PC-9 (cell line): ENCODE measurements at regions not wholly inside any gene's neighbourhood (a gene's known extent, or its start where the extent isn't known, plus 50 kb on each side); places are given as distances from the start of the nearest gene placed in this dataset.

Source experiments
- EZH2 ChIP-seq: fragments of 200-600 bp; sonication (generic); IDR thresholded peaks from 2 replicates; pipeline ENCODE4 v1.8.0; 2017; ENCODE audit warnings: antibody characterized with exemption, low read depth
- TF ChIP-seq, protein P1 (sequence below): fragments of 200-600 bp; sonication (generic); conservative IDR thresholded peaks from 2 replicates; pipeline ENCODE4 v1.6.1; 2017; ENCODE audit warnings: mixed run types, antibody characterized with exemption, mild to moderate bottlenecking, moderate library complexity

DNA sequence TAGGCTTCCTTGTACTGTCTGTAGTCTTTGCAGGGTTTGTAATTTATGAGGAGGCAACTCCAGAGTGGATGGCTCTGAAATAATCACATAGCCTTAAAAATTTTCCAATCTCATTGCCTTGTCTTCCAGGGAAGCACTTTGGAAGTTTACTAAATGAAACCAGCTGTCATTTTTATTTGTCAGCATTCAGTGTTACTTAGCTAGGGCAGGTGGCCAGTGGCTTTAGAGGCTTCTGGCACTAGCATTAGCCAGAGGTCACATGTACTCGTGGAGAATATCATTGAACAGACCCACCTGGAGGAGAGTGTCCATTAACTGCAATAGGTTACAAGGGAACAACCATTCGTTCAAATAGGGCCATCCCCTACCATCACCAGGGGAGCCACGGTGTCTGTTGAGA, 160.3 kb upstream of the SLC28A3 start:
- TF ChIP-seq, protein P1, sequence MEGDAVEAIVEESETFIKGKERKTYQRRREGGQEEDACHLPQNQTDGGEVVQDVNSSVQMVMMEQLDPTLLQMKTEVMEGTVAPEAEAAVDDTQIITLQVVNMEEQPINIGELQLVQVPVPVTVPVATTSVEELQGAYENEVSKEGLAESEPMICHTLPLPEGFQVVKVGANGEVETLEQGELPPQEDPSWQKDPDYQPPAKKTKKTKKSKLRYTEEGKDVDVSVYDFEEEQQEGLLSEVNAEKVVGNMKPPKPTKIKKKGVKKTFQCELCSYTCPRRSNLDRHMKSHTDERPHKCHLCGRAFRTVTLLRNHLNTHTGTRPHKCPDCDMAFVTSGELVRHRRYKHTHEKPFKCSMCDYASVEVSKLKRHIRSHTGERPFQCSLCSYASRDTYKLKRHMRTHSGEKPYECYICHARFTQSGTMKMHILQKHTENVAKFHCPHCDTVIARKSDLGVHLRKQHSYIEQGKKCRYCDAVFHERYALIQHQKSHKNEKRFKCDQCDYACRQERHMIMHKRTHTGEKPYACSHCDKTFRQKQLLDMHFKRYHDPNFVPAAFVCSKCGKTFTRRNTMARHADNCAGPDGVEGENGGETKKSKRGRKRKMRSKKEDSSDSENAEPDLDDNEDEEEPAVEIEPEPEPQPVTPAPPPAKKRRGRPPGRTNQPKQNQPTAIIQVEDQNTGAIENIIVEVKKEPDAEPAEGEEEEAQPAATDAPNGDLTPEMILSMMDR: no peak
- TF ChIP-seq EZH2: no peak
